Small intestine (tissue), 7 donors: ENCODE measurements at regions not wholly inside any gene's neighbourhood (a gene's known extent, or its start where the extent isn't known, plus 50 kb on each side); places are given as distances from the start of the nearest gene placed in this dataset.
A peak's percentile ranks its signal among the peaks of the same experiment; 100 is the strongest.

Experiments used
- DNase-seq, 2 donors: peaks; one replicate each; pipeline versions ENCODE4 v3.0.0 to v3.0.0-alpha.2; 2013
- FAIRE-seq: peaks from 2 replicates; lab custom pipeline; 2012; peaks lifted over from hg19 to GRCh38; lab: Jason Lieb, UNC
- H3K27ac ChIP-seq, 3 donors: one replicate each; pipeline ENCODE4 v1.5.1; 2013; ENCODE audit warnings: low read length in 2 of 3, mild to moderate bottlenecking in 2 of 3, control low read depth in 1 of 3, inconsistent platforms in 1 of 3, low read depth in 1 of 3, moderate library complexity in 1 of 3
- H3K27me3 ChIP-seq, 3 donors: one replicate each; pipeline ENCODE4 v1.6.1; 2013; ENCODE audit warnings: low read length in 3 of 3, inconsistent platforms in 1 of 3; ENCODE audit not compliant: control insufficient read depth in 3 of 3, insufficient read depth in 3 of 3
- H3K36me3 ChIP-seq, 3 donors: one replicate each; pipeline ENCODE4 v1.6.1; 2013; ENCODE audit warnings: low read length in 3 of 3, inconsistent platforms in 1 of 3, low read depth in 1 of 3, mild to moderate bottlenecking in 1 of 3, moderate library complexity in 1 of 3; ENCODE audit not compliant: control insufficient read depth in 3 of 3, insufficient read depth in 2 of 3
- H3K4me1 ChIP-seq, 3 donors: one replicate each; pipeline ENCODE4 v1.6.1; 2013; ENCODE audit warnings: low read length in 2 of 3, inconsistent platforms in 1 of 3, low read depth in 1 of 3, mild to moderate bottlenecking in 1 of 3, moderate library complexity in 1 of 3; ENCODE audit not compliant: control insufficient read depth in 3 of 3, insufficient read depth in 2 of 3
- H3K4me3 ChIP-seq, 3 donors: one replicate each; pipeline ENCODE4 v1.5.1; 2013; ENCODE audit warnings: low read length in 3 of 3, control low read depth in 1 of 3, inconsistent platforms in 1 of 3, low read depth in 1 of 3, mild to moderate bottlenecking in 1 of 3, moderate library complexity in 1 of 3
- H3K9me3 ChIP-seq, 2 donors: one replicate each; pipeline ENCODE4 v1.6.1; 2013; ENCODE audit warnings: low read depth in 1 of 2, low read length in 1 of 2; ENCODE audit not compliant: control insufficient read depth in 2 of 2, insufficient read depth in 1 of 2
- WGBS, 3 donors: extraction: QIAGEN DNeasy Blood & Tissue Kit; methylation state at CpG; one replicate each; pipeline ENCODE4 v1.1.7; 2013; 5-methylcytosine and 5-hydroxymethylcytosine counted together
- donor health status: healthy with polysubstance abuse.
- donor health status: control.
- donor health status: control.
- donor health status: Bipolar disorder and iron deficiency.
- donor health status: healthy.

GRCh38 chr16:73599351-73599750 lies 551.4 kb upstream of the ZFHX3 start:
- no peak overlapping the region for H3K4me3 ChIP-seq
- FAIRE-seq (no peak), DNase-seq (no peak)
- no peaks in the 10 kb centered on the region for H3K36me3 ChIP-seq
- H3K27me3 ChIP-seq = no peaks in the 10 kb centered on the region
- no peak overlapping the region for H3K27ac ChIP-seq
- no peaks in the 10 kb centered on the region for H3K9me3 ChIP-seq
- WGBS, 3 donors = 28 to 44% (median 31%) methylated on average over 2 of the region's 2 CpGs
- no peaks in the 10 kb centered on the region for H3K4me1 ChIP-seq

- H3K4me3 ChIP-seq = no peak overlapping the region
- H3K4me1 ChIP-seq = no peaks in the 10 kb centered on the region
Observed at GRCh38 chr16:73584157-73584556, 536.2 kb upstream of the ZFHX3 start.

GRCh38 chr16:73572135-73572828 lies 524.4 kb upstream of the ZFHX3 start:
- peak; percentile 21 to 46 for DNase-seq

More at GRCh38 chr16:73584157-73584556, 536.2 kb upstream of the ZFHX3 start:
- Histone ChIP-seq H3K9me3 (no peaks in the 10 kb centered on the region), H3K27ac (no peak overlapping the region), H3K27me3 (no peaks in the 10 kb centered on the region), H3K36me3 (no peaks in the 10 kb centered on the region)
- WGBS, 3 donors = 66 to 90% (median 78%) methylated on average over 1 of the region's 1 CpG
- FAIRE-seq (no peak), DNase-seq (no peak)

GRCh38 chr16:73569266-73569980 lies 521.5 kb upstream of the ZFHX3 start:
- Histone ChIP-seq H3K27ac (no peak overlapping the region), H3K27me3 (peaks cover 0 to 14% (median 5%) of the 10 kb centered on the region in 3 donors), H3K36me3 (no peaks in the 10 kb centered on the region), H3K4me1 (no peaks in the 10 kb centered on the region), H3K9me3 (no peaks in the 10 kb centered on the region), H3K4me3 (no peak overlapping the region)
- no peak for FAIRE-seq
- WGBS, 3 donors = 73 to 78% (median 78%) methylated on average over 9 of the region's 9 CpGs
- DNase-seq = no peak

More at GRCh38 chr16:73572135-73572828, 524.4 kb upstream of the ZFHX3 start:
- no peaks in the 10 kb centered on the region for H3K4me1 ChIP-seq
- no peak for FAIRE-seq
- H3K36me3 ChIP-seq = no peaks in the 10 kb centered on the region
- H3K27me3 ChIP-seq = peaks cover 0 to 14% (median 2%) of the 10 kb centered on the region in 3 donors
- no peaks in the 10 kb centered on the region for H3K9me3 ChIP-seq
- 43 to 55% (median 48%) methylated on average over 8 of the region's 8 CpGs for WGBS, 3 donors
- no peak overlapping the region for H3K4me3 ChIP-seq
- no peak overlapping the region for H3K27ac ChIP-seq

- no peaks in the 10 kb centered on the region for H3K9me3 ChIP-seq
- H3K36me3 ChIP-seq = no peaks in the 10 kb centered on the region
- no peaks in the 10 kb centered on the region for H3K4me1 ChIP-seq
- H3K27me3 ChIP-seq = peaks cover 0 to 14% (median 7%) of the 10 kb centered on the region in 3 donors
- 57 to 74% (median 63%) methylated on average over 10 of the region's 10 CpGs for WGBS, 3 donors
- no peak overlapping the region for H3K27ac ChIP-seq
- no peak for FAIRE-seq
- no peak for DNase-seq
- no peak overlapping the region for H3K4me3 ChIP-seq
Observed at GRCh38 chr16:73568769-73569168, 520.8 kb upstream of the ZFHX3 start.

GRCh38 chr16:73565925-73566324 lies 518.0 kb upstream of the ZFHX3 start:
- Histone ChIP-seq H3K4me1 (no peaks in the 10 kb centered on the region), H3K36me3 (no peaks in the 10 kb centered on the region), H3K4me3 (no peak overlapping the region), H3K27me3 (peaks cover 0 to 12% (median 7%) of the 10 kb centered on the region in 3 donors), H3K27ac (no peak overlapping the region), H3K9me3 (no peaks in the 10 kb centered on the region)
- DNase-seq = no peak
- 82 to 92% (median 82%) methylated on average over 3 of the region's 3 CpGs for WGBS, 3 donors
- no peak for FAIRE-seq

GRCh38 chr16:73565263-73565662 lies 517.3 kb upstream of the ZFHX3 start:
- FAIRE-seq (no peak), DNase-seq (no peak)
- no peaks in the 10 kb centered on the region for H3K4me1 ChIP-seq
- H3K27me3 ChIP-seq = peaks cover 0 to 12% (median 7%) of the 10 kb centered on the region in 3 donors
- WGBS, 3 donors = 49 to 56% (median 55%) methylated on average over 7 of the region's 7 CpGs
- H3K36me3 ChIP-seq = no peaks in the 10 kb centered on the region
- no peak overlapping the region for H3K4me3 ChIP-seq
- H3K9me3 ChIP-seq = no peaks in the 10 kb centered on the region
- no peak overlapping the region for H3K27ac ChIP-seq

- no peaks in the 10 kb centered on the region for H3K36me3 ChIP-seq
- H3K27ac ChIP-seq = no peak overlapping the region
- peaks cover 0 to 10% (median 7%) of the 10 kb centered on the region in 3 donors for H3K27me3 ChIP-seq
- WGBS, 3 donors = 89 to 92% (median 90%) methylated on average over 3 of the region's 3 CpGs
- no peak for FAIRE-seq
- no peak overlapping the region for H3K4me3 ChIP-seq
- no peak for DNase-seq
- H3K9me3 ChIP-seq = no peaks in the 10 kb centered on the region
- H3K4me1 ChIP-seq = no peaks in the 10 kb centered on the region
Observed at GRCh38 chr16:73563709-73564108, 515.8 kb upstream of the ZFHX3 start.
